ENCODE measurements at regions not wholly inside any gene's neighbourhood (a gene's known extent, or its start where the extent isn't known, plus 50 kb on each side); places are given as distances from the start of the nearest gene placed in this dataset.

GRCh38 chr18:71431689-71432088 is 1112.5 kb downstream of the CBLN2 start:
- TF ChIP-seq FOXK2 (IDR thresholded peaks at IDR 0.05) = no peak
- no peak for TF ChIP-seq CTBP1 (IDR thresholded peaks at IDR 0.05; ENCODE audit: borderline replicate concordance)
- no peak for TF ChIP-seq BHLHE40 (IDR thresholded peaks at IDR 0.05; ENCODE audit: borderline replicate concordance)
- TF ChIP-seq TARDBP (IDR thresholded peaks at IDR 0.05) = no peak
- TF ChIP-seq SP1 (IDR thresholded peaks at IDR 0.05) = no peak
